ENCODE measurements at regions not wholly inside any gene's neighbourhood (a gene's known extent, or its start where the extent isn't known, plus 50 kb on each side); places are given as distances from the start of the nearest gene placed in this dataset.

- DNase-seq, result no peak
Observed at GRCh38 chr16:80065541-80065940, 465.0 kb upstream of the MAF start.

GRCh38 chr16:80063713-80064069, 463.2 kb upstream of the MAF start:
- no peak for DNase-seq

- no peak for DNase-seq
Observed at GRCh38 chr16:80063031-80063712, 462.6 kb upstream of the MAF start.

- DNase-seq, result no peak
Observed at GRCh38 chr16:80062361-80063030, 462.0 kb upstream of the MAF start.

GRCh38 chr16:80060470-80060869, 459.9 kb upstream of the MAF start:
- DNase-seq, result no peak

- no peak for DNase-seq
Observed at GRCh38 chr16:80059836-80060235, 459.3 kb upstream of the MAF start.

- DNase-seq, result no peak
Observed at GRCh38 chr16:80058214-80058613, 457.7 kb upstream of the MAF start.

GRCh38 chr16:80056324-80056723, 455.8 kb upstream of the MAF start:
- no peak for DNase-seq

GRCh38 chr16:80055831-80056230, 455.3 kb upstream of the MAF start:
- no peak for DNase-seq

- no peak for DNase-seq
Observed at GRCh38 chr16:80054647-80055046, 454.1 kb upstream of the MAF start.

GRCh38 chr16:80051040-80051439, 450.5 kb upstream of the MAF start:
- DNase-seq, result no peak

- DNase-seq, result no peak
Observed at GRCh38 chr16:80048250-80048649, 447.7 kb upstream of the MAF start.

- DNase-seq, result no peak
Observed at GRCh38 chr16:80047842-80048241, 447.3 kb upstream of the MAF start.

- no peak for DNase-seq
Observed at GRCh38 chr16:80046848-80047247, 446.3 kb upstream of the MAF start.

- DNase-seq, result no peak
Observed at GRCh38 chr16:80046261-80046660, 445.7 kb upstream of the MAF start.

- no peak for DNase-seq
Observed at GRCh38 chr16:80045861-80046260, 445.3 kb upstream of the MAF start.

GRCh38 chr16:80041410-80041809, 440.9 kb upstream of the MAF start:
- no peak for DNase-seq

- DNase-seq, result no peak
Observed at GRCh38 chr16:80040814-80041213, 440.3 kb upstream of the MAF start.

GRCh38 chr16:80040413-80040812, 439.9 kb upstream of the MAF start:
- no peak for DNase-seq

GRCh38 chr16:80039777-80040176, 439.2 kb upstream of the MAF start:
- DNase-seq, result no peak

- no peak for DNase-seq
Observed at GRCh38 chr16:80038566-80038965, 438.0 kb upstream of the MAF start.

GRCh38 chr16:80034948-80035663, 434.6 kb upstream of the MAF start:
- no peak for DNase-seq

GRCh38 chr16:80034469-80034826, 433.9 kb upstream of the MAF start:
- no peak for DNase-seq

- DNase-seq, result no peak
Observed at GRCh38 chr16:80033783-80034468, 433.4 kb upstream of the MAF start.

Measured in stimulated activated CD4-positive, alpha-beta T cell treated with anti-CD3 and anti-CD28 coated beads, Interleukin-12 subunit alpha, Interleukin-12 subunit beta, amount 100 ng/mL, for 4 hours (primary cell).